ENCODE measurements at regions not wholly inside any gene's neighbourhood (a gene's known extent, or its start where the extent isn't known, plus 50 kb on each side); places are given as distances from the start of the nearest gene placed in this dataset.

GRCh38 chr13:84129966-84130365 is 247.7 kb upstream of the SLITRK1 start:
- no peak for TF ChIP-seq GABPA (IDR thresholded peaks at IDR 0.05; ENCODE audit: low read depth)
- no peak for TF ChIP-seq CTCF (IDR thresholded peaks at IDR 0.05; ENCODE audit: insufficient read depth, low read length)
- no peak for TF ChIP-seq POLR2AphosphoS5 (IDR thresholded peaks at IDR 0.05; ENCODE audit: low read depth)
